Gastroesophageal sphincter (tissue), 4 donors: ENCODE measurements at regions not wholly inside any gene's neighbourhood (a gene's known extent, or its start where the extent isn't known, plus 50 kb on each side); places are given as distances from the start of the nearest gene placed in this dataset.
A peak's percentile ranks its signal among the peaks of the same experiment; 100 is the strongest.

Experiments
- ATAC-seq: fragments of 150-250 bp; one replicate; pipeline ENCODE4 v1.9.1; 2016; ENCODE audit warnings: mild to moderate bottlenecking, moderate library complexity
- H3K27ac ChIP-seq, 4 donors: fragments of 200-600 bp; sonication (generic) in 3 of 4; 1 replicate in 3 of 4; 2 replicates in 1 of 4; pipeline ENCODE4 v1.5.1; 2016 to 2019
- H3K27me3 ChIP-seq: fragments of 200-600 bp; sonication (generic); one replicate; pipeline ENCODE4 v1.5.1; 2019
- H3K36me3 ChIP-seq, 2 donors: fragments of 200-600 bp; sonication (generic); one replicate each; pipeline ENCODE4 v1.5.1; 2019; ENCODE audit warnings: control low read depth in 1 of 2
- H3K4me1 ChIP-seq, 3 donors: fragments of 200-600 bp; sonication (generic); 1 replicate in 2 of 3; 2 replicates in 1 of 3; pipeline ENCODE4 v1.5.1; 2016 to 2019; ENCODE audit warnings: control low read depth in 2 of 3
- H3K4me3 ChIP-seq, 2 donors: fragments of 200-600 bp; sonication (generic); one replicate each; pipeline ENCODE4 v1.5.1; 2019; ENCODE audit warnings: mild to moderate bottlenecking in 1 of 2, moderate library complexity in 1 of 2
- H3K9me3 ChIP-seq, 3 donors: fragments of 200-600 bp; sonication (generic); one replicate each; pipeline ENCODE4 v1.5.1; 2017 to 2019; ENCODE audit warnings: control low read depth in 2 of 3
- EP300 ChIP-seq: sonication (generic); formaldehyde crosslinking; IDR thresholded peaks from one replicate; pipeline ENCODE4 v1.6.1; 2017; ENCODE audit warnings: antibody characterized with exemption, mild to moderate bottlenecking
- POLR2A ChIP-seq, 2 donors: fragments of 450-650 bp; IDR thresholded peaks; one replicate each; pipeline ENCODE4 v1.6.1; 2017; ENCODE audit warnings: antibody characterized with exemption in 2 of 2, mild to moderate bottlenecking in 2 of 2, moderate library complexity in 1 of 2
- POLR2AphosphoS5 ChIP-seq: sonication (generic); formaldehyde crosslinking; IDR thresholded peaks from one replicate; pipeline ENCODE4 v1.6.1; 2017; ENCODE audit warnings: antibody characterized with exemption
- WGBS, 2 donors: methylation state at CpG; one replicate each; pipeline ENCODE4 v1.1.5; 2018; ENCODE audit warnings: low coverage in 1 of 2; 5-methylcytosine and 5-hydroxymethylcytosine counted together
- TF ChIP-seq, protein P1 (sequence below), 4 experiments: fragments of 200-600 bp in 2 of 4; fragments of 450-650 bp in 2 of 4; sonication (generic) in 1 of 4; IDR thresholded peaks; one replicate each; pipeline ENCODE4 v1.5.1; 2017 to 2019; ENCODE audit warnings: antibody characterized with exemption in 4 of 4, mild to moderate bottlenecking in 2 of 4, moderate library complexity in 2 of 4

DNA sequence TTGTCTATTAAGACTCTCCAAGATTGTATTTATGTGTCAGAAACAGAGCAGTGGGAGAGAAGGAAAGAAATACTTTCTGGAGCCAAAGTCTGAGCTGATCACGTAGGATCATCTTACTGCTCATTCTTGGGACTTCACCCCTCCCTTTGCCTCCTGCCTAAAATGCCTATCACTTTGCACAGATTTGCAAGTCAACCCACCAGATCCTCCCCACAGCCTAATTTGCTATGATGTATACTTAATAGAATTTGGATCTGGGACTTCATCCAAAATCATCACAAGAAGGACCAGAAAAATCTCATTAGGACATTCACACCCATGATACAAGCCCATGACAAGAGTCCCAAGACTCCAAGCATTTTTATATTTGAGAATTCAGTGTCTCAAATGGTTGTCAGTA lies 290.2 kb downstream of the FBXW7 start:
- Histone ChIP-seq H3K27ac (no peak overlapping the region), H3K4me1 (peaks cover 0 to 11% (median 0%) of the 10 kb centered on the region in 3 donors), H3K9me3 (no peaks in the 10 kb centered on the region), H3K4me3 (no peak overlapping the region), H3K36me3 (no peaks in the 10 kb centered on the region), H3K27me3 (peaks cover 8% of the 10 kb centered on the region)
- TF ChIP-seq POLR2AphosphoS5: no peak
- ATAC-seq: no peak
- WGBS, 2 donors: 60 to 71% methylated on average over 1 of the region's 1 CpG

DNA sequence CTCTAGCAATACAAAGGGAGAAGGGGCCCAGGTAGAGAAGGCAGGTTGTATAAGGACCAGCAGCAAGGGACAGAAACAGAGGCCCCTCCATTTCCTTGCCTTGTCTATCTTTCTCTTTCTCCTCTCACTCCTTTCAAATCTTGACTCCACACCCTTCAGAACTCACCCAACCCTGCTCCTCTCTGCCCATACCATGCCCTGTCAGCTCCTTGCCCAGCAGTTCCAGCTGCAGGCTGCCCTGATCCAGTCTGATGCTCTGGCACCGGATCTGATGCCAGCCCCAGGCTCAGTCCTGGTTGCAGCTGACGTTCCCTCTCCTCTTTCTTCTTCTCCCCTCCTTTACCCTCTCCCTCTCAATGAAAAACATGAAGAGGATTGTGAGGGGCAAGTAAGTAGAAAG lies 291.2 kb downstream of the FBXW7 start:
- 94% methylated on average over 2 of the region's 2 CpGs; no CpG with 5 or more reads in 1 of the 2 donors for WGBS, 2 donors
- H3K4me1 ChIP-seq: peaks cover 0 to 11% (median 0%) of the 10 kb centered on the region in 3 donors
- no peak overlapping the region for H3K27ac ChIP-seq
- no peak overlapping the region for H3K4me3 ChIP-seq
- H3K36me3 ChIP-seq: no peaks in the 10 kb centered on the region
- H3K27me3 ChIP-seq: peaks cover 8% of the 10 kb centered on the region
- no peak for ATAC-seq
- no peaks in the 10 kb centered on the region for H3K9me3 ChIP-seq
- TF ChIP-seq POLR2A (IDR thresholded peaks at IDR 0.05) (no peak), EP300 (no peak), POLR2AphosphoS5 (no peak)
- TF ChIP-seq, protein P1, sequence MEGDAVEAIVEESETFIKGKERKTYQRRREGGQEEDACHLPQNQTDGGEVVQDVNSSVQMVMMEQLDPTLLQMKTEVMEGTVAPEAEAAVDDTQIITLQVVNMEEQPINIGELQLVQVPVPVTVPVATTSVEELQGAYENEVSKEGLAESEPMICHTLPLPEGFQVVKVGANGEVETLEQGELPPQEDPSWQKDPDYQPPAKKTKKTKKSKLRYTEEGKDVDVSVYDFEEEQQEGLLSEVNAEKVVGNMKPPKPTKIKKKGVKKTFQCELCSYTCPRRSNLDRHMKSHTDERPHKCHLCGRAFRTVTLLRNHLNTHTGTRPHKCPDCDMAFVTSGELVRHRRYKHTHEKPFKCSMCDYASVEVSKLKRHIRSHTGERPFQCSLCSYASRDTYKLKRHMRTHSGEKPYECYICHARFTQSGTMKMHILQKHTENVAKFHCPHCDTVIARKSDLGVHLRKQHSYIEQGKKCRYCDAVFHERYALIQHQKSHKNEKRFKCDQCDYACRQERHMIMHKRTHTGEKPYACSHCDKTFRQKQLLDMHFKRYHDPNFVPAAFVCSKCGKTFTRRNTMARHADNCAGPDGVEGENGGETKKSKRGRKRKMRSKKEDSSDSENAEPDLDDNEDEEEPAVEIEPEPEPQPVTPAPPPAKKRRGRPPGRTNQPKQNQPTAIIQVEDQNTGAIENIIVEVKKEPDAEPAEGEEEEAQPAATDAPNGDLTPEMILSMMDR (IDR thresholded peaks at IDR 0.05): no peak

DNA sequence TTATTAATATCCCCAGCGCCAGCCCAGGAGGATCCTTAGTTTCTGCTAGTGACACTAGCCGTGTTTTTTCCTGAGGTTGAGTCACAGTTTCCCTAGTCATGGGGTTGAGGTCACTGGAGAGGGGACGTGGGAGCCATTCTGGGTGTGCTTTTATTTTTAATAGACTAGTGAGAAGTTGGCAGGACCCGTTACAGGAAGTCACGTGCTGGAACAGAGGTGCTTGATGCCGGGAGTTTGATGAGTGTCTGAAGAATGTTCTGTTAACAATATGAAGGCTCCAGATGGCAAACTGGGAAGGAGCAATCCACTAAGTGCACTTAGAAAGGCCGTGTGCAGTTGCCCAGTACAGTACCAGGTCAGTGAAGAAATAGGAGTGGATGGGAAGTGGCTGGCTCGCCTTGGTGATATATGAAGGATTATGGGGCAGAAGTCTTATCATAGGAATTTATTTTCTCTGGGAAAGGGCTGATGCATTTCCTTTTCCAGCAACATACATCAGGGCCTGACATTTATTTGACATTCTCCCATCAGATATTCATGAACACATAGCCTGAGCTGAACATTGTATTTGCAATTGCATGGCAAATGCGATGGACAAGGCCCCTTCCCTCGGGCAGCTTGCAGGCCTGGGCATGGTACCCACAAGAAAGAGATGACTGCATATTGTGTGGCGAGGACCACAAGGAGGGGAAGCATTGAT lies 291.8 kb downstream of the FBXW7 start:
- peak; percentile 76 for ATAC-seq
- Histone ChIP-seq H3K27ac (peak overlapping the region in 1 of 4 donors; percentile 22), H3K4me3 (no peak overlapping the region), H3K4me1 (peaks cover 0 to 11% (median 0%) of the 10 kb centered on the region in 3 donors), H3K9me3 (no peaks in the 10 kb centered on the region), H3K36me3 (no peaks in the 10 kb centered on the region), H3K27me3 (peaks cover 8% of the 10 kb centered on the region)
- no peak for TF ChIP-seq POLR2A (IDR thresholded peaks at IDR 0.05)
- TF ChIP-seq EP300: no peak
- TF ChIP-seq, protein P1 (IDR thresholded peaks at IDR 0.05): no peak
- peak; percentile 14 for TF ChIP-seq POLR2AphosphoS5
- WGBS, 2 donors: 46 to 54% methylated on average over 7 to 8 of the region's 11 CpGs

DNA sequence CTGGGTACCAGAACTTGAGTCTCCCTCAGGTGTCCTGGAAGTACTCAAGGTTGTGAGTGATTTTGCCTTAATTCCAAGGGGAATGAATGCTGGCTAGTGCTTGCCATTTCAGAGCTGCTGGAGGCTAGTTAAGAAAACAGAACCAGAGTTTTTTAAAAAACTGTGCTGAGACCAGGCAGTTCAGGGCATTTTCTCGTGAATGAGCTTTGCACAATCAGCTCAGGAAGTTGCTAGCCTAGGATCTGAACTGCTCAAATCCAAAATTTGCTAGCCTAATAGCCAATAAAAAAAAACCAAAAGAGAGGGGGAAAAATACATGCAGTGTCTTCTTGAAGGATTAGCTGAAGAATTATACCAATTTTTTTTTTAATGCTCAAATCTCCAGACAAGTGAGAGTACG lies 292.7 kb downstream of the FBXW7 start:
- no peaks in the 10 kb centered on the region for H3K36me3 ChIP-seq
- H3K9me3 ChIP-seq: no peaks in the 10 kb centered on the region
- ATAC-seq: no peak
- peaks cover 0 to 11% (median 0%) of the 10 kb centered on the region in 3 donors for H3K4me1 ChIP-seq
- H3K27me3 ChIP-seq: peaks cover 8% of the 10 kb centered on the region
- TF ChIP-seq, protein P1 (IDR thresholded peaks at IDR 0.05): no peak
- TF ChIP-seq EP300: no peak
- TF ChIP-seq POLR2AphosphoS5: no peak
- no peak for TF ChIP-seq POLR2A (IDR thresholded peaks at IDR 0.05)
- 57 to 66% methylated on average over 2 of the region's 2 CpGs for WGBS, 2 donors
- no peak overlapping the region for H3K4me3 ChIP-seq
- peak overlapping the region in 1 of 4 donors; percentile 22 for H3K27ac ChIP-seq

DNA sequence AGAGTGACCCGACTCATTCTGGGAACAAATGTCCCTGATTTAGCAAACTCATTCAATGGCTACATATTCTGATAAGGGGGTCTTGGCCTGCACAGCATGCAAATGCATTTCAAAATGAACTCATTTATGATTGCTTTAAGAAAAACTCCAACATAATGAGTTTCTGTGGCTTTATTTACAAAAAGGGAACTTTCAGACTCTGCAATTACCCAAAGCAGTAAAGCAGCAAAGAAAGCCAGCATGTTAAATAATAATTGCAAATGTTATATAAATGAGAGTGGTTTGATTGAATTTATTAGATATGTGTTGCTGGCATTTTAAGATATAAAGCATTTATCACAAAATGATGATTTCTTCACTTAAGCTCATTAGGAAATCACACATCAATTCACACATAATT lies 295.7 kb downstream of the FBXW7 start:
- Histone ChIP-seq H3K9me3 (no peaks in the 10 kb centered on the region), H3K27ac (no peak overlapping the region), H3K4me3 (no peak overlapping the region), H3K36me3 (no peaks in the 10 kb centered on the region), H3K4me1 (peaks cover 0 to 11% (median 0%) of the 10 kb centered on the region in 3 donors), H3K27me3 (no peaks in the 10 kb centered on the region)
- WGBS, 2 donors: 78 to 88% methylated on average over 1 of the region's 1 CpG
- TF ChIP-seq EP300 (no peak), POLR2A (IDR thresholded peaks at IDR 0.05) (no peak), POLR2AphosphoS5 (no peak)
- TF ChIP-seq, protein P1 (IDR thresholded peaks at IDR 0.05): no peak
- ATAC-seq: no peak
